PC-3 (cell line): ENCODE measurements at regions not wholly inside any gene's neighbourhood (a gene's known extent, or its start where the extent isn't known, plus 50 kb on each side); places are given as distances from the start of the nearest gene placed in this dataset.

Experiments used
- ATAC-seq: fragments of 200-7000 bp; cut with Tn5 transposase; 2 replicates; pipeline ENCODE4 v1.9.1; 2020; ENCODE audit warnings: mild to moderate bottlenecking, moderate library complexity
- BruUV-seq: library from RNA; stranded (reverse); fragments of 400-500 nt; replicated peaks from 2 replicates; lab custom pipeline; 2021; lab: Mats Ljungman, UMichigan
- CTCF ChIA-PET: fragments of 300-600 bp; sonication (Branson Sonifier 250); formaldehyde crosslinking; loops from one replicate; lab custom pipeline; 2022; ENCODE audit warnings: antibody characterized with exemption; lab: Charles Lee
- POLR2A ChIA-PET: fragments of 300-600 bp; sonication (Branson Sonifier 250); formaldehyde crosslinking; loops from one replicate; lab custom pipeline; 2022; ENCODE audit warnings: antibody characterized with exemption; ENCODE audit not compliant: unreplicated experiment; lab: Charles Lee
- DNase-seq: peaks from one replicate; pipeline ENCODE4 v3.0.0-alpha.2; 2015
- H2AFZ ChIP-seq: fragments of 300-600 bp; sonication (generic); 2 replicates; pipeline ENCODE4 v1.6.0; 2016; ENCODE audit warnings: antibody characterized with exemption, low read length
- H3F3A ChIP-seq: fragments of 300-600 bp; sonication (generic); one replicate; pipeline ENCODE4 v1.6.0; 2017; ENCODE audit warnings: antibody characterized with exemption, low read length, control low read depth, mild to moderate bottlenecking; ENCODE audit not compliant: unreplicated experiment
- H3K27ac ChIP-seq: fragments of 300-600 bp; sonication (generic); 2 replicates; pipeline ENCODE4 v1.5.1; 2016; ENCODE audit warnings: mild to moderate bottlenecking, low read length
- H3K27me3 ChIP-seq: fragments of 300-600 bp; sonication (generic); 2 replicates; pipeline ENCODE4 v1.6.1; 2016; ENCODE audit warnings: low read length, mixed read lengths
- H3K36me3 ChIP-seq: fragments of 300-600 bp; sonication (generic); 2 replicates; pipeline ENCODE4 v1.6.1; 2016; ENCODE audit warnings: low read depth, mixed run types, low read length, mixed read lengths
- H3K4me1 ChIP-seq: fragments of 300-600 bp; sonication (generic); 2 replicates; pipeline ENCODE4 v1.5.1; 2016; ENCODE audit warnings: low read length; ENCODE audit not compliant: insufficient read depth
- H3K4me2 ChIP-seq: fragments of 300-600 bp; sonication (generic); 2 replicates; pipeline ENCODE4 v1.6.0; 2016; ENCODE audit warnings: low read length
- H3K4me3 ChIP-seq: fragments of 300-600 bp; sonication (generic); 2 replicates; pipeline ENCODE4 v1.5.1; 2016; ENCODE audit warnings: mild to moderate bottlenecking, low read length, mixed read lengths
- H3K79me2 ChIP-seq: fragments of 300-600 bp; sonication (generic); 2 replicates; pipeline ENCODE4 v1.6.1; 2017; ENCODE audit warnings: low read length, mixed read lengths
- H3K9ac ChIP-seq: fragments of 300-600 bp; sonication (generic); 2 replicates; pipeline ENCODE4 v1.6.0; 2016; ENCODE audit warnings: mild to moderate bottlenecking, low read length
- H3K9me2 ChIP-seq: fragments of 300-600 bp; sonication (generic); replicated peaks from 2 replicates; pipeline ENCODE4 v1.6.1; 2016; ENCODE audit warnings: mixed run types, low read length, mixed read lengths
- H3K9me3 ChIP-seq: fragments of 300-600 bp; sonication (generic); 2 replicates; pipeline ENCODE4 v1.6.1; 2016; ENCODE audit warnings: low read length, mixed read lengths
- H4K20me1 ChIP-seq: fragments of 300-600 bp; sonication (generic); 2 replicates; pipeline ENCODE4 v1.6.1; 2016; ENCODE audit warnings: low read length, mixed read lengths
- EZH2 ChIP-seq: fragments of 300-600 bp; sonication (generic); IDR thresholded peaks from one replicate; pipeline ENCODE4 v1.6.1; 2017; ENCODE audit warnings: antibody characterized with exemption, mild to moderate bottlenecking, low read length; ENCODE audit not compliant: unreplicated experiment
- EZH2phosphoT487 ChIP-seq: fragments of 300-600 bp; sonication (generic); IDR thresholded peaks from 2 replicates; pipeline ENCODE4 v1.6.1; 2018; ENCODE audit warnings: mild to moderate bottlenecking, antibody characterized with exemption, low read length, borderline replicate concordance
- intact Hi-C: fragments of 100-400 bp; cut with micrococcal nuclease; formaldehyde crosslinking; loops from 2 replicates; pipeline ENCODE4 v1.9.0; 2023
- TF ChIP-seq, protein P1 (sequence below): fragments of 300-600 bp; sonication (generic); conservative IDR thresholded peaks from 2 replicates; pipeline ENCODE4 v1.5.1; 2017; ENCODE audit warnings: antibody characterized with exemption, low read depth, mild to moderate bottlenecking, low read length

DNA sequence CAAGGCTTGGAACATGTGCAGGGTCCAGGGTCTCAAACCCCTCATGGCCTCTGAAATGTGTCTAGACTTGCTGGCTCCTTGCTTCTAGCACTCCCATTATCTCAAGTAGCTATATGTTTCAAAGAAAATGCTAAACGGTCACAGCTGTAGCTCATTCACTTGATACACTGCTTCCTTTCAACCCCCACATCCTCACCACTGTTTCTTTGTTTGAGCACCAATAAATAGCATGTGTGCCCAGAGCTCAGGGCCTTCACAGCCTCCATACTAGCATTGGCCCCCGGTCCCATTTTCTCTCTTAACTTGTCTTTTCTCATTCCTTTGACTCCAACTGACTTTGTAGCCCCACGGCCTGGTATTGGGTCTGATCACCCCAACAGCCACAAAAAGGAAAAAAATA is 801.8 kb downstream of the STIM2 start:
- ChIA-PET CTCF (no interaction called here), POLR2A (no interaction called here)
- intact Hi-C loops = no loop called here
- no peak overlapping the region for H3K4me3 ChIP-seq
- TF ChIP-seq EZH2 (no peak), EZH2phosphoT487 (no peak)
- TF ChIP-seq, protein P1, sequence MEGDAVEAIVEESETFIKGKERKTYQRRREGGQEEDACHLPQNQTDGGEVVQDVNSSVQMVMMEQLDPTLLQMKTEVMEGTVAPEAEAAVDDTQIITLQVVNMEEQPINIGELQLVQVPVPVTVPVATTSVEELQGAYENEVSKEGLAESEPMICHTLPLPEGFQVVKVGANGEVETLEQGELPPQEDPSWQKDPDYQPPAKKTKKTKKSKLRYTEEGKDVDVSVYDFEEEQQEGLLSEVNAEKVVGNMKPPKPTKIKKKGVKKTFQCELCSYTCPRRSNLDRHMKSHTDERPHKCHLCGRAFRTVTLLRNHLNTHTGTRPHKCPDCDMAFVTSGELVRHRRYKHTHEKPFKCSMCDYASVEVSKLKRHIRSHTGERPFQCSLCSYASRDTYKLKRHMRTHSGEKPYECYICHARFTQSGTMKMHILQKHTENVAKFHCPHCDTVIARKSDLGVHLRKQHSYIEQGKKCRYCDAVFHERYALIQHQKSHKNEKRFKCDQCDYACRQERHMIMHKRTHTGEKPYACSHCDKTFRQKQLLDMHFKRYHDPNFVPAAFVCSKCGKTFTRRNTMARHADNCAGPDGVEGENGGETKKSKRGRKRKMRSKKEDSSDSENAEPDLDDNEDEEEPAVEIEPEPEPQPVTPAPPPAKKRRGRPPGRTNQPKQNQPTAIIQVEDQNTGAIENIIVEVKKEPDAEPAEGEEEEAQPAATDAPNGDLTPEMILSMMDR = no peak
- no peak for DNase-seq
- no peak overlapping the region for H2AFZ ChIP-seq
- H3K9ac ChIP-seq = no peak overlapping the region
- H3K9me3 ChIP-seq = no peaks in the 10 kb centered on the region
- H3F3A ChIP-seq = no peaks in the 10 kb centered on the region
- H3K4me2 ChIP-seq = no peak overlapping the region
- H4K20me1 ChIP-seq = no peaks in the 10 kb centered on the region
- H3K27ac ChIP-seq = no peak overlapping the region
- H3K36me3 ChIP-seq = no peaks in the 10 kb centered on the region
- no peaks in the 10 kb centered on the region for H3K27me3 ChIP-seq
- H3K79me2 ChIP-seq = no peaks in the 10 kb centered on the region
- no peaks in the 10 kb centered on the region for H3K4me1 ChIP-seq
- no peaks in the 10 kb centered on the region for H3K9me2 ChIP-seq
- BruUV-seq = no TSS peak
- no peak for ATAC-seq

GRCh38 chr4:27666943-27667342 is 806.3 kb downstream of the STIM2 start:
- no peak for TF ChIP-seq EZH2phosphoT487
- TF ChIP-seq, protein P1 = peak; percentile 48
- no peak overlapping the region for H3K4me3 ChIP-seq
- H3K27me3 ChIP-seq = no peaks in the 10 kb centered on the region
- no TSS peak for BruUV-seq
- H3K27ac ChIP-seq = no peak overlapping the region
- H3K4me2 ChIP-seq = no peak overlapping the region
- no peak overlapping the region for H3K9ac ChIP-seq
- H3K4me1 ChIP-seq = no peaks in the 10 kb centered on the region
- POLR2A ChIA-PET = no interaction called here
- CTCF ChIA-PET = no interaction called here
- H3K9me2 ChIP-seq = no peaks in the 10 kb centered on the region
- no peak overlapping the region for H2AFZ ChIP-seq
- peak; percentile 67 for ATAC-seq
- peak; percentile 39 for DNase-seq
- no peaks in the 10 kb centered on the region for H3F3A ChIP-seq
- no peaks in the 10 kb centered on the region for H3K79me2 ChIP-seq
- H4K20me1 ChIP-seq = no peaks in the 10 kb centered on the region
- H3K9me3 ChIP-seq = no peaks in the 10 kb centered on the region
- H3K36me3 ChIP-seq = no peaks in the 10 kb centered on the region
- intact Hi-C loops = no loop called here

GRCh38 chr4:27668001-27668400 is 807.4 kb downstream of the STIM2 start:
- BruUV-seq = no TSS peak
- ChIA-PET CTCF (no interaction called here), POLR2A (no interaction called here)
- no peak overlapping the region for H2AFZ ChIP-seq
- no peaks in the 10 kb centered on the region for H3K9me2 ChIP-seq
- no peaks in the 10 kb centered on the region for H3K79me2 ChIP-seq
- H3K27me3 ChIP-seq = no peaks in the 10 kb centered on the region
- H3K4me2 ChIP-seq = no peak overlapping the region
- H4K20me1 ChIP-seq = no peaks in the 10 kb centered on the region
- DNase-seq = no peak
- H3K4me1 ChIP-seq = no peaks in the 10 kb centered on the region
- no peak overlapping the region for H3K27ac ChIP-seq
- no peaks in the 10 kb centered on the region for H3K9me3 ChIP-seq
- no peaks in the 10 kb centered on the region for H3K36me3 ChIP-seq
- no peak for TF ChIP-seq EZH2phosphoT487
- TF ChIP-seq EZH2 = no peak
- intact Hi-C loops = no loop called here
- no peak overlapping the region for H3K4me3 ChIP-seq
- H3F3A ChIP-seq = no peaks in the 10 kb centered on the region
- no peak overlapping the region for H3K9ac ChIP-seq
- ATAC-seq = no peak
